Stimulated activated CD8-positive, alpha-beta memory T cell treated with anti-CD3 and anti-CD28 coated beads, Interleukin-4, amount 100 ng/mL, for 4 hours (primary cell): ENCODE measurements at regions not wholly inside any gene's neighbourhood (a gene's known extent, or its start where the extent isn't known, plus 50 kb on each side); places are given as distances from the start of the nearest gene placed in this dataset.

Experiments used
- DNase-seq, 2 donors: peaks; one replicate each; pipeline ENCODE4 v3.0.0-alpha.2; 2020; ENCODE audit warnings: low read depth in 2 of 2, low spot score in 1 of 2

- no peak for DNase-seq
Measured at GRCh38 chr11:19407677-19408270, 167.0 kb upstream of the E2F8 start.

- DNase-seq: no peak
Measured at GRCh38 chr11:19405966-19406365, 165.2 kb upstream of the E2F8 start.

- DNase-seq: no peak
Measured at GRCh38 chr11:19404787-19405186, 164.0 kb upstream of the E2F8 start.

- DNase-seq: no peak
Measured at GRCh38 chr11:19403196-19403895, 162.6 kb upstream of the E2F8 start.

GRCh38 chr11:19400296-19400695 is 159.6 kb upstream of the E2F8 start:
- no peak for DNase-seq

- DNase-seq: no peak
Measured at GRCh38 chr11:19398772-19399527, 158.2 kb upstream of the E2F8 start.

GRCh38 chr11:19398273-19398672 is 157.5 kb upstream of the E2F8 start:
- DNase-seq: no peak

GRCh38 chr11:19395050-19395449 is 154.3 kb upstream of the E2F8 start:
- DNase-seq: no peak

- no peak for DNase-seq
Measured at GRCh38 chr11:19394525-19395016, 153.8 kb upstream of the E2F8 start.

GRCh38 chr11:19393941-19394340 is 153.2 kb upstream of the E2F8 start:
- no peak for DNase-seq

GRCh38 chr11:19392847-19393518 is 152.2 kb upstream of the E2F8 start:
- no peak for DNase-seq

GRCh38 chr11:19392321-19392720 is 151.6 kb upstream of the E2F8 start:
- no peak for DNase-seq

- DNase-seq: no peak
Measured at GRCh38 chr11:19391652-19392051, 150.9 kb upstream of the E2F8 start.

- no peak for DNase-seq
Measured at GRCh38 chr11:19391026-19391425, 150.3 kb upstream of the E2F8 start.

GRCh38 chr11:19389787-19390303 is 149.1 kb upstream of the E2F8 start:
- no peak for DNase-seq

GRCh38 chr11:19382131-19382611 is 141.4 kb upstream of the E2F8 start:
- no peak for DNase-seq

GRCh38 chr11:19380375-19380774 is 139.6 kb upstream of the E2F8 start:
- no peak for DNase-seq

GRCh38 chr11:19379465-19379864 is 138.7 kb upstream of the E2F8 start:
- DNase-seq: no peak

GRCh38 chr11:19378814-19379213 is 138.1 kb upstream of the E2F8 start:
- no peak for DNase-seq

- no peak for DNase-seq
Measured at GRCh38 chr11:19377881-19378280, 137.1 kb upstream of the E2F8 start.

GRCh38 chr11:19375440-19375839 is 134.7 kb upstream of the E2F8 start:
- DNase-seq: no peak
